HepG2 (cell line): ENCODE measurements at regions not wholly inside any gene's neighbourhood (a gene's known extent, or its start where the extent isn't known, plus 50 kb on each side); places are given as distances from the start of the nearest gene placed in this dataset.

ENCODE experiments used
- ARNT2 ChIP-seq: sonication (generic); formaldehyde crosslinking; IDR thresholded peaks from 2 replicates; pipeline ENCODE4 v1.8.0; 2022; ENCODE audit warnings: mild to moderate bottlenecking, low read depth, missing genetic modification reagents, moderate library complexity
- ARNTL ChIP-seq: sonication (generic); formaldehyde crosslinking; IDR thresholded peaks from 2 replicates; pipeline ENCODE4 v1.4.0; 2020; ENCODE audit warnings: mild to moderate bottlenecking, missing genetic modification reagents
- BCL6 ChIP-seq: IDR thresholded peaks from 2 replicates; pipeline ENCODE4 v1.6.1; 2016; ENCODE audit warnings: missing genetic modification reagents, missing compliant biosample characterization
- EEA1 ChIP-seq: sonication (generic); formaldehyde crosslinking; IDR thresholded peaks from 2 replicates; pipeline ENCODE4 v1.5.1; 2020; ENCODE audit warnings: mild to moderate bottlenecking, missing genetic modification reagents, borderline replicate concordance
- GATAD1 ChIP-seq: IDR thresholded peaks from 2 replicates; pipeline ENCODE4 v1.6.1; 2016; ENCODE audit warnings: missing genetic modification reagents, missing compliant biosample characterization
- GTF2F1 ChIP-seq: fragments of 150-350 bp; IDR thresholded peaks from 2 replicates; pipeline ENCODE4 v1.6.1; 2014; ENCODE audit warnings: low read length
- KLF16 ChIP-seq, 2 experiments: sonication (generic) in 1 of 2; formaldehyde crosslinking in 1 of 2; IDR thresholded peaks; 2 replicates each; pipeline versions ENCODE4 v1.6.1 to v1.8.0; 2016 to 2023; ENCODE audit warnings: missing genetic modification reagents in 2 of 2, missing compliant biosample characterization in 1 of 2
- MAFG ChIP-seq: sonication (generic); formaldehyde crosslinking; IDR thresholded peaks from 2 replicates; pipeline ENCODE4 v1.5.1; 2020; ENCODE audit warnings: mild to moderate bottlenecking, missing genetic modification reagents
- PBX3 ChIP-seq: sonication (generic); formaldehyde crosslinking; IDR thresholded peaks from 2 replicates; pipeline ENCODE4 v1.8.1; 2023; ENCODE audit warnings: missing genetic modification reagents, inconsistent platforms, borderline replicate concordance
- RBAK ChIP-seq: sonication (generic); formaldehyde crosslinking; IDR thresholded peaks from 2 replicates; pipeline ENCODE4 v1.5.1; 2020; ENCODE audit warnings: mild to moderate bottlenecking, missing genetic modification reagents
- SP1 ChIP-seq, 2 experiments: fragments of 450-650 bp in 1 of 2; sonication (generic) in 1 of 2; formaldehyde crosslinking in 1 of 2; IDR thresholded peaks; 2 replicates each; pipeline versions ENCODE4 v1.4.0 to v1.6.1; 2016 to 2020; ENCODE audit warnings: missing genetic modification reagents in 1 of 2
- ZNF280D ChIP-seq: sonication (generic); formaldehyde crosslinking; IDR thresholded peaks from 2 replicates; pipeline ENCODE4 v1.5.1; 2020; ENCODE audit warnings: mild to moderate bottlenecking, missing genetic modification reagents
- ZNF430 ChIP-seq: sonication (generic); formaldehyde crosslinking; IDR thresholded peaks from 2 replicates; pipeline ENCODE4 v1.9.0; 2021; ENCODE audit warnings: mild to moderate bottlenecking, missing genetic modification reagents
- ZNF550 ChIP-seq: sonication (generic); formaldehyde crosslinking; IDR thresholded peaks from 2 replicates; pipeline ENCODE4 v1.4.0; 2020; ENCODE audit warnings: mild to moderate bottlenecking, missing genetic modification reagents, borderline replicate concordance
- ZNF569 ChIP-seq: sonication (generic); formaldehyde crosslinking; IDR thresholded peaks from 2 replicates; pipeline ENCODE4 v1.5.0; 2020; ENCODE audit warnings: mild to moderate bottlenecking, missing genetic modification reagents, moderate library complexity, borderline replicate concordance
- ZNF740 ChIP-seq: sonication (generic); formaldehyde crosslinking; IDR thresholded peaks from 2 replicates; pipeline ENCODE4 v1.4.0; 2020; ENCODE audit warnings: missing genetic modification reagents
- ZNF766 ChIP-seq: sonication (generic); formaldehyde crosslinking; IDR thresholded peaks from 2 replicates; pipeline ENCODE4 v1.5.0; 2020; ENCODE audit warnings: missing genetic modification reagents, borderline replicate concordance
- ZSCAN29 ChIP-seq: sonication (generic); formaldehyde crosslinking; conservative IDR thresholded peaks from 2 replicates; pipeline ENCODE4 v1.4.0; 2020; ENCODE audit warnings: mild to moderate bottlenecking, missing genetic modification reagents
- TF ChIP-seq, protein P1 (sequence below): sonication (generic); formaldehyde crosslinking; IDR thresholded peaks from 2 replicates; pipeline ENCODE4 v1.8.0; 2022; ENCODE audit warnings: mild to moderate bottlenecking, missing genetic modification reagents, moderate library complexity
- TF ChIP-seq, protein P2 (sequence below): IDR thresholded peaks from 2 replicates; pipeline ENCODE4 v1.6.1; 2016
- TF ChIP-seq, protein P3 (sequence below), 2 experiments: IDR thresholded peaks; 2 replicates each; pipeline ENCODE4 v1.6.1; 2011 to 2012; ENCODE audit warnings: low read length in 2 of 2, borderline replicate concordance in 1 of 2, low read depth in 1 of 2, mild to moderate bottlenecking in 1 of 2, moderate library complexity in 1 of 2

DNA sequence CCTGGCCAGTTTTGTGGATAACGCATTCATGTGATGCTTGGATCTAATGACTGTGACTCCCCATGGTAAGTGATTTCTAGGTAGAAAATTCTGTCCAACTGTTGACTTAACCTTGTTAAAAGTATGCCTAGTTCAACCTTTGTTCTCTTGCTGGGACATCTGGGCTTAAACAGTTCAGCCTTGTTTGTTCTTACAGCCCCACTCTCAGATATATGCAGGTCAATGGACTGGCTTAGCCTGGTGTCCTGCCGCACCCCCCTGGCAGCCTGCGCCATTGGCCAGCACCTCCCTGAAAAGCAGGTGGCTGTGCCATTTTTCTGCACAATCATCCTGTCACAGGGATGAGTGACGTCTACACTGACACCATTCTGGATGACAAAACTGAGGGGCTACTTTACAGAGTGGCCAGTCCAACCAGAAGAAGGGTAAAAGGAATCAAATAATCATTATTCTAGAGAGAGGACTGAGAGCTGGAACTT, 244.7 kb upstream of the ONECUT1 start (continued):
- TF ChIP-seq, protein P1, sequence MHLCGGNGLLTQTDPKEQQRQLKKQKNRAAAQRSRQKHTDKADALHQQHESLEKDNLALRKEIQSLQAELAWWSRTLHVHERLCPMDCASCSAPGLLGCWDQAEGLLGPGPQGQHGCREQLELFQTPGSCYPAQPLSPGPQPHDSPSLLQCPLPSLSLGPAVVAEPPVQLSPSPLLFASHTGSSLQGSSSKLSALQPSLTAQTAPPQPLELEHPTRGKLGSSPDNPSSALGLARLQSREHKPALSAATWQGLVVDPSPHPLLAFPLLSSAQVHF (CRISPR knock-in tag), result no peak
- peak in 1 of 2 experiments; percentile 60; a peak in 1 of 4 replicates for TF ChIP-seq KLF16 (CRISPR knock-in tag; IDR thresholded peaks at IDR 0.05)
- TF ChIP-seq ZNF430 (CRISPR knock-in tag), result no peak
- no peak for TF ChIP-seq EEA1 (CRISPR knock-in tag)
- TF ChIP-seq GTF2F1, result no peak
- TF ChIP-seq BCL6 (CRISPR knock-in tag), result peak; percentile 99
- no peak for TF ChIP-seq ZNF550 (CRISPR knock-in tag)
- no peak for TF ChIP-seq GATAD1 (CRISPR knock-in tag)
- TF ChIP-seq ARNTL (CRISPR knock-in tag), result 0 out of 2 replicates have a peak, but pooled peaks have one; percentile 39
- TF ChIP-seq PBX3 (CRISPR knock-in tag), result no peak
- TF ChIP-seq ZNF280D (CRISPR knock-in tag), result no peak
- 0 out of 2 replicates have a peak, but pooled peaks have one; percentile 78 for TF ChIP-seq ZNF740 (CRISPR knock-in tag)
- TF ChIP-seq, protein P2, sequence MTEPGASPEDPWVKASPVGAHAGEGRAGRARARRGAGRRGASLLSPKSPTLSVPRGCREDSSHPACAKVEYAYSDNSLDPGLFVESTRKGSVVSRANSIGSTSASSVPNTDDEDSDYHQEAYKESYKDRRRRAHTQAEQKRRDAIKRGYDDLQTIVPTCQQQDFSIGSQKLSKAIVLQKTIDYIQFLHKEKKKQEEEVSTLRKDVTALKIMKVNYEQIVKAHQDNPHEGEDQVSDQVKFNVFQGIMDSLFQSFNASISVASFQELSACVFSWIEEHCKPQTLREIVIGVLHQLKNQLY (CRISPR knock-in tag), result peak; percentile 49; the same call in 1 of the 2 replicates
- TF ChIP-seq ZNF766 (CRISPR knock-in tag), result no peak
- TF ChIP-seq, protein P3, sequence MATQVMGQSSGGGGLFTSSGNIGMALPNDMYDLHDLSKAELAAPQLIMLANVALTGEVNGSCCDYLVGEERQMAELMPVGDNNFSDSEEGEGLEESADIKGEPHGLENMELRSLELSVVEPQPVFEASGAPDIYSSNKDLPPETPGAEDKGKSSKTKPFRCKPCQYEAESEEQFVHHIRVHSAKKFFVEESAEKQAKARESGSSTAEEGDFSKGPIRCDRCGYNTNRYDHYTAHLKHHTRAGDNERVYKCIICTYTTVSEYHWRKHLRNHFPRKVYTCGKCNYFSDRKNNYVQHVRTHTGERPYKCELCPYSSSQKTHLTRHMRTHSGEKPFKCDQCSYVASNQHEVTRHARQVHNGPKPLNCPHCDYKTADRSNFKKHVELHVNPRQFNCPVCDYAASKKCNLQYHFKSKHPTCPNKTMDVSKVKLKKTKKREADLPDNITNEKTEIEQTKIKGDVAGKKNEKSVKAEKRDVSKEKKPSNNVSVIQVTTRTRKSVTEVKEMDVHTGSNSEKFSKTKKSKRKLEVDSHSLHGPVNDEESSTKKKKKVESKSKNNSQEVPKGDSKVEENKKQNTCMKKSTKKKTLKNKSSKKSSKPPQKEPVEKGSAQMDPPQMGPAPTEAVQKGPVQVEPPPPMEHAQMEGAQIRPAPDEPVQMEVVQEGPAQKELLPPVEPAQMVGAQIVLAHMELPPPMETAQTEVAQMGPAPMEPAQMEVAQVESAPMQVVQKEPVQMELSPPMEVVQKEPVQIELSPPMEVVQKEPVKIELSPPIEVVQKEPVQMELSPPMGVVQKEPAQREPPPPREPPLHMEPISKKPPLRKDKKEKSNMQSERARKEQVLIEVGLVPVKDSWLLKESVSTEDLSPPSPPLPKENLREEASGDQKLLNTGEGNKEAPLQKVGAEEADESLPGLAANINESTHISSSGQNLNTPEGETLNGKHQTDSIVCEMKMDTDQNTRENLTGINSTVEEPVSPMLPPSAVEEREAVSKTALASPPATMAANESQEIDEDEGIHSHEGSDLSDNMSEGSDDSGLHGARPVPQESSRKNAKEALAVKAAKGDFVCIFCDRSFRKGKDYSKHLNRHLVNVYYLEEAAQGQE (IDR thresholded peaks at IDR 0.05; ENCODE audit: borderline replicate concordance in 1 of 2, low read depth in 1 of 2, low read length in 2 of 2), result peak in 1 of 2 experiments; percentile 36; a peak in 1 of 4 replicates
- no peak for TF ChIP-seq MAFG (CRISPR knock-in tag)
- 0 out of 2 replicates have a peak, but pooled peaks have one; percentile 24 for TF ChIP-seq RBAK
- TF ChIP-seq ZSCAN29, result peak; percentile 83; the same call in 1 of the 2 replicates
- TF ChIP-seq ZNF569, result no peak
- no peak for TF ChIP-seq ARNT2 (CRISPR knock-in tag)
- TF ChIP-seq SP1 (IDR thresholded peaks at IDR 0.05), result no peak
- TF ChIP-seq SP1 (CRISPR knock-in tag; IDR thresholded peaks at IDR 0.05), result no peak
